Fibroblast of skin of right biceps (primary cell): ENCODE measurements at regions not wholly inside any gene's neighbourhood (a gene's known extent, or its start where the extent isn't known, plus 50 kb on each side); places are given as distances from the start of the nearest gene placed in this dataset.
"Not testable (repeated sequence)": the region's sequence is repeated elsewhere in the genome, so short reads cannot be mapped to it uniquely, and the experiment has no call there.

ENCODE experiments used
- DNase-seq: peaks from one replicate; pipeline ENCODE4 v3.0.0-alpha.2; 2013

- peak; percentile 64 for DNase-seq
Measured at GRCh38 chr4:106869551-106869950, 166.6 kb downstream of the DKK2 start.

DNA sequence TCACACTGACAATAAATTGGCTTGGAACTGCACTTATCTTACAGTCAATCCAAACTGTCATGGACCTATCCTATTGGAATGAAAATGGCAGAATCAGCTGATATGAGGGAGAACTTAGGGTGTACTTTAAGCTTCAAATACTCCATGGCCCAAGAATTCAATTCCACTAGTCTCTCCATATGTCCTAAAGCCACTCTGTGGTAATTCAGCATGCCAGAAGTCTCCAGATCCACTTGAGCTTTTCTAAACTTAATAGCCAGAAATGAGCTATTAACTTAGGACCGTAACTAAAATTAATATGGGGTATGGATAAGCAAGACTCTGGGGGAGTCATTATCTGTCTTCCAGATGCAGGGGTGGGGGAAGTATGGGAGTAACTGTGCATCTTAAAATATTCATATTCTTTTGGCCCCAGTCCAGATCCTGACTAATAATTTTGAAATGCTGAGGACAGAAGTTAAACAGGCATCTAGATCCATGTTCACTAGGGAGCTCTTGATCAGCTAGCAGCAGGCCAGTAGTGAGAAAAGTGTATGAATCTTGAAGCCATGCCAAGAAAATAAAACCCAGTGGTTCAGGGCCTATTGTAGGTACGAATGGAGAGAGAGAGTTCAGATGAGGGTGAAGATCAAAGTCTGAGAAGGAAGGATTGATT, 167.6 kb downstream of the DKK2 start:
- DNase-seq: peak; percentile 89

DNA sequence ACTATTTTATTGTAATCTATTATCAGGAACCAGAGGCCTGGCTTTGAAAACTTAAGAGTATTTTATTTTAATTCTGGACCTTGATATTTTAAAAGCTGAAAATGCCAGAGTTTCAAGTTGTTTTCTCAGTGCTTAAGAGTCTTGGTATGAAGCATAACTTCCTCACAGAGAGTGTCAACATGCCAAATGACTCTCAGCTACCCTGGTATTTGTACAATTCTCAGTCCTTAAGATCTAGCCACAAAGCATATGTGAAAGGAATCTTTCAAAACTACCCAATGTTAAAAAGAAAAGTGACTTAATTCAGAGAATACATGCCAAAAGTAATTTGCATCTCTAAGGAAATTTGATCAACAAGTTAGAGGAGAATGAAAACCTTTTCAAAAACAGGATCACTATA, 171.9 kb downstream of the DKK2 start:
- peak; percentile 89 for DNase-seq

DNA sequence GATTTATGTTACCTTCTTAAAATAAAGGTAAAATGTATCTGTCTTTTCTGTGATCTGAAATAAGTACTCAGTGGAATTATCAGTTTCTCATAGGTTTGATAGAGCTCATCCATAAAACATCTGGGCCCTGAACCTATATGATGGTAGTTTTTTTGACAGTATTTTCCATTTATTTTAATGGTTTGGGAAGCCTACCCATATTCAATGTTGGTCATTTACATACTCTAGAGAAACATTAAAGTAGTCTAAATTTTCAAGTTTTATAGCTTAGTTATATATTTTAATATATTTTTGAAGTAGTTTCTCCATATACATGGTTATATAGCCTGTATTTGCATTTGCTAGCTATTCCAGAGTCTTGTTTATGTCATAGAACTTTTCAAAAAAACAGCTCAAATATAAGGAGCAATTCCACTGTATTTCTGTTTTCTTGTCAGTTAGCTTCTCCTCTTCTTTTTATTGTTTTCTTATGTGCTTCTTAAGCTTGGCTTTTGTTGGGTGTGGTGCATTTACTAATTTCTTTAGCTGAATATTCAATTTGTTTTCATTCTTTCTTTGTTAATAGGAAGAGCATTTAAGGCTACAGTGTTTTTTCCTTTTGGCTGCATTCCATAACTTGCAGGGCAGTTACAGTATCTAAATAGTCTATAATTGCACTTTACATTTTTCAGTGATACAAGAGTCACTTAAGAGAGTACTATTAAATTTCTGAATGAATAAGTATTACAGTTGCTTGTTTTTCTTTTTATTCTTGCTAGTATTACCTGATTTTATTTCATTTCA, 181.4 kb downstream of the DKK2 start:
- DNase-seq: peak; percentile 38

DNA sequence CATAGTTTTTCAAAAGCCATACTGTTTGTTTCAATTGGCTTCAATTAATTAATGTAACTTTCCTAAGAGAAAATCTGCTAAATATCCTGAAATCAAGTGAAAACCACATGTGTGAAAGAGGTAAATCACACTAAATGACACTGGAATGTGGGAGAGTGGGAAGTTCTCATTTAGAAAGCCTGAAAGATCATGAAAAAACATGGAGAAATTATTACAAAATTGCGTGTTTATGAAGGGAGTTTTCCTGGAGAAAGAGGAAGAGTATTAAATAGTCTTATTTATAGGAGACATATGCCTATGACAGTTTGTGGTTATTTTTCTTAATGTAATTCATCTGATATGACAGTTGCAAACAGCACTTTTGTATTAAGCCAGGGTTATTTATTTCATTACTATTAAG, 183.7 kb downstream of the DKK2 start:
- DNase-seq: no peak

GRCh38 chr4:106851726-106852125, 184.4 kb downstream of the DKK2 start:
- DNase-seq: peak; percentile 30

GRCh38 chr4:106850691-106851090, 185.4 kb downstream of the DKK2 start:
- DNase-seq: no peak

DNA sequence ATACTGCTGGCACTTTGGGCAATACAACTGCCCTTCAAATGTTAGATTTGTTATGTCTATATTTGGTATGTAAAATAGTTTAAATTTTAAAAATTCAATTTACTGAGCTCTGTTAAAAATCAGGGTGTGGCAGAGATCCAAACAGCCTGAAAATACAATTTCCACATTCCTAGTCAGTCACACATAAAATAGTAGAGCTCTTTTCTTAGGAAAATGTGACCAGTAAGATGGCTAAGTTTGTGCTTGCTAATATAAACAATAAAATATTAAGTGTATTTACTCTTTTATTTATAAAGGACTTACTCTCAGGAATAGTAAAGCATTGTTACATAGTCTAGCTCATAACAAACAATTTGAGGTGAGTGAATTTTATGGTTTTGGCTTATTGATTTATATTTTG, 200.2 kb downstream of the DKK2 start:
- no peak for DNase-seq

DNA sequence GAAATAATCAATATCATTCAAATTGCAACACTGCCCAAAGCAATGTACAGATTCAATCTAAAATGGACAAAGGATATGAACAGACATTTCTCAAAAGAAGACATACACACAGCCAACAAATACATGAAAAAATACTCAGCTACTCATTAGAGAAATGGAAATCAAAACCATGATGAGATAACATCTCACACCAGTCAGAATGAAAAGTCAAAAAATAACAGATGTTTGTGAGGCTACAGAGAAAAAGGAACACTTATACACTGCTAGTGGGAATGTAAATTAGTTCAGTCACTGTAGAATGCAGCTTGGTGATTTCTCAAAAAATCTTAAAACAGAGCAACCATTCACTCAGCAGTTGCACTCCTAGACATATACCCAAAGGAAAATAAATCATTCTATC, 205.2 kb downstream of the DKK2 start:
- DNase-seq: no peak

DNA sequence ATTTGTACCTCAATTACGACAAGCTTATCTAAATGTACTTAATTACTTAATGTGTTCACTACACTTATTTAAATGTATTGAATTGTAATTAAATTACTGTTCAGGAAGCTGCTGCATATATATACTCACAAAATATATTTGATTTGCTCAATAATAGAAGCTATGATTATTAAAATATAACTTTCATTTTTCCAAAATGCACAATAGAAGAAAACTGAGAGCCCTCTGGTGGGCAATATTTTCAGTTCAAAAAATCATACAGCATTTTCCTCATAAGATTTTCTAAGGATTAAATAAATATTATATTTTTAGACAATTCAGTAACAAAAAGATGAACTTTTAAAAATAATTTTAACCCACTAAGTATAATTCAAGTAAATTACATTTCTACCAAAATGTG, 217.3 kb downstream of the DKK2 start:
- no peak for DNase-seq

DNA sequence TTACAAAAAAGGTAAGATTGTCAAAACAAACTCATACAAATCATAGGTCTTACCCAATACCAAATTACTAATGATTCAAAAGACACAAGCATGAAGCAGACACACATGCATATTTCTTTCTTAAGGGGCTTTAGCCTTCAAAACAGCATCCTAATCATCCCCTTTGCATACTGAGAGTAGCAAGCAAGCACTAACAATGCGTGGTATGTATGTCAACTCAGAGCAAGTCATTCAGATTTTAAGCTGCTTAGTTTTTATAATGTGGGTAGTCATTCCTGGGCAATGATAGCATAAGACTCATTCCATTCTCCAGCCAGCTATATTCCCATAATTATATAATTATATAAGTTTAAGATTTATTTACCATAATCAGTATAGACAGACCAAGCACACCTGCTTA, 219.6 kb downstream of the DKK2 start:
- DNase-seq: peak; percentile 86

DNA sequence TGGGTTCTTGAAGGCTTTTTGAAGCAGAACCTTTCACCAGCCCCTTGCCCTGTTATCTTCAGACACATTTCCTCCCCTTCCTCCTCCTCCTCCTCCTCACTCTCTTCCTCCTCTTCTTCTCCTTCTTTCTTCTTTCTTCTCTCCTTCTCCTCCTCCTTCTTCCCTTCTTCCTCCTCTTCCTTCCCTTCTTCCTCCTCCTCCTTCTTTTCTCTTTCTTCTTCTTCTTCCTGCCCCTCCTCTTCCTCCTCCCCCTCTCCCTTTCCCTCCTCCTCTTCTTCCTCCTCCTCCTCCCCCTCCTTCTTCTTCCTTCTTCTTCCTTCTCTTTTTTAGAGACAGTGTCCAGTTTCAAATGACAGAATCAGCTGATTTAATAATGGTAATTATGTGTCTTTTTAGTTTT, 226.0 kb downstream of the DKK2 start:
- DNase-seq: no peak

DNA sequence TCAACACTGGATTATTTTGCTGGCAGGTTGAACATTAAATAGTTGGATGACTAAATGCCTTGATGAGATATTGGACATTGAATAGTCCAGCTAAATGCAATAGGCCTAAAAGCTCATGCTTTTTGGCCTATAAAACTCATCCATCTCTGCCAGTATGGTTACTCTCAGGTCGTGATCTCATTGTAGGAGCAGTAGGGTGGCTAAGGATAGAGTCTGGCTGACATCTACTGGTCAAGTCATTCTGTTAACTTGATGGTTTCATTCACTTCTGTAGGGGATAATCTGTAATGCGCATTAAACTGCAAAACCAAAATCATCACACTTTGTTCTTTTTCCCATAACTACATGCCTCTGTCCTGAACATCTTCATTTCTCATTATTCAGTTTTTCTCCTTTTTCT, 227.0 kb downstream of the DKK2 start:
- DNase-seq: peak; percentile 60

GRCh38 chr4:106806158-106806797, 229.8 kb downstream of the DKK2 start:
- peak; percentile 56 for DNase-seq

DNA sequence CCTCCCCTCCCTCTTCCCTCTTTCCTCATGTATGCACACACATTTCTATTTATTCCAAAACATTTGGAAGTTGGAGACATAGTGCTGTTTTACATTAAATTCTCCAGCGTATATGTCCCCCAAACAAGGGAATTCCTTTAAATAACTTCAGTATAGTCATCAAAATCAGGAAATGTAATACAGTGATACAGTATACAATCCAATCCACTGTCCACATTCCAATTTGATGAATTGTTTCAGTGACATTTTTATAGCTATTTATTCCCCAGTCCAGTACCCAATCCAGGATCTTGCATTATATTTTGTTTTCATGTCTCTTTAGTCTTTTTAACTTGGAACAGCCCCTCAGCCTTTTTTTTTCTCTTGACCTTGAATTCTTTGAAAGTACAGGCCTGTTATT, 233.0 kb downstream of the DKK2 start:
- DNase-seq: peak; percentile 72

- DNase-seq: no peak
Measured at GRCh38 chr4:106801386-106801785, 234.7 kb downstream of the DKK2 start.

GRCh38 chr4:106796876-106797275, 239.2 kb downstream of the DKK2 start:
- peak; percentile 6 for DNase-seq

GRCh38 chr4:106795326-106795725, 240.8 kb downstream of the DKK2 start:
- DNase-seq: peak; percentile 15

DNA sequence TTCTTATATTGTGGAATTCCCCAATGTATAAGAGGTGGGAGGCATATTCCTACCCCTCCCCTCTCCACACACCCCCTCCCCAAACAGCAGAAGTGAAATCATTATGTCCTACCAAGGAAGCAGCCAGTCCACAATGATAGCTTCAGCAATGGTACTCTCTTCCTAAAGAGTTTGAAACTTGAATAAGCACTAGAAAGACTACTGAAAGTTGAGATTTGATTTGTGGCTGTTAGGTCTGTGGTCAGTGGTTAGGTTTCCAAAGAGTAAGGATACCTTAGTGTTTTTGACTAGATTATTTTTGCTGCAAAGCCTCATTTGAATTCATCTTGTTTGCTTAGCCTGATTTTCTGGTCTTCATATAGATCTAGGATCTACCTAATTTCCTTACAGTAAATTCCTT, 242.2 kb downstream of the DKK2 start:
- no peak for DNase-seq

DNA sequence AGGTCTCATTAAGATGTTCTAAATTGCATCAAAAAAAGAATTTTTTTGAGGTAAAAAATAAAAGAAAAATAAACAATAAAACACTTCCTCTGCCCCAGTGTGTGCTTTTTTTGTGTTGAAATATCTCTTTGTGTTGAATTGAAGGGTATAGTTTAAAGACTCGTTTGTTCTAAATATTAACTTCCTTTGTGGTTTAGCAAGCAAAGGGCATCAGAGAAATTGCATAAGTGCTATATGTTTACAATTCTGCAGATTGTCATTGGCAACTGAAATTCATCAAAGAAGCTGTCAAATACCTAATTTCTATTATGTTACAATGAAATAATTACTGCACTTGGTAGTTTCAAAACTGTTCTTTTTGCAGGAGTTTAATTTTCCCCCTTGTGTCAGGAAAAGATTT, 260.5 kb downstream of the DKK2 start:
- no peak for DNase-seq

- not testable (repeated sequence) for DNase-seq
Measured at GRCh38 chr4:106774055-106774454, 262.1 kb downstream of the DKK2 start.

DNA sequence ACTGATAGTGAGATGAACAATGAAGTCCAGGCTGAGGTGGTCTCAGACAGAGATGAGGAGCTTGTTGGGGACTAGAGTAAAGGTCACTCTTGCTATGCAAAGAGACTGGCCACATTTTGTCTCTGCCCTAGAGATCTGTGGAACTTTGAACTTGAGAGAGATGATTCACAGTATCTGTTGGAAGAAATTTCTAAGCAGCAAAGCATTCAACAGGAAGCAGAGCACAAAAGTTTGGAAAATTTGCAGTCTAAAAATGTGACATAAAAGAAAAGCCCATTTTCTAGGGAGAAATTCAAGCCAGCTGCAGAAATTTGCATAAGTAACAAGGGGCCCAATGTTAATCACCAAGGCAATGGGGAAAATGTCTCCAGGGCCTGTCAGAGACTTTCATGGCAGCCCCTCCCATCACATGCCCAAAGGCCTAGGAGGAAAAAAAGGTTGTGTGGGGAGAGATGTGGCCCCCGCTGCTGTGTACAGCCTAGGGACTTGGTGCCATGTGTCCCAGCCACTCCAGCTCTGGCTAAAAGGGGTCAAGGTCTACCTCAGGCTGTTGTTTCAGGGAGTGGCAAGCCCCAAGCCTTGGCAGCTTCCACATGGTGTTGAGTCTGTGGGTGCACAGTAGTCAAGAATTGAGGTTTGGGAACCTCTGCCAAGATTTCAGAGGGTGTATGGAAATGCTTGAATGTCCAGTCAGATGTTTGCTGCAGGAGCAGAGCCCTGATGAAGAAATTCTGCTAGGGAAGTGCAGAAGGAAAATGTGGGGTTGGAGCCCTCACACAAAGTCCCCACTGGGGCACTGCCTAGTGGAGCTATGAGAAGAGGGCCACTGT, 262.8 kb downstream of the DKK2 start:
- peak; percentile 53 for DNase-seq

- no peak for DNase-seq
Measured at GRCh38 chr4:106767991-106768390, 268.1 kb downstream of the DKK2 start.
